ENCODE measurements at regions not wholly inside any gene's neighbourhood (a gene's known extent, or its start where the extent isn't known, plus 50 kb on each side); places are given as distances from the start of the nearest gene placed in this dataset.
"Not testable (repeated sequence)": the region's sequence is repeated elsewhere in the genome, so short reads cannot be mapped to it uniquely, and the experiment has no call there.

DNA sequence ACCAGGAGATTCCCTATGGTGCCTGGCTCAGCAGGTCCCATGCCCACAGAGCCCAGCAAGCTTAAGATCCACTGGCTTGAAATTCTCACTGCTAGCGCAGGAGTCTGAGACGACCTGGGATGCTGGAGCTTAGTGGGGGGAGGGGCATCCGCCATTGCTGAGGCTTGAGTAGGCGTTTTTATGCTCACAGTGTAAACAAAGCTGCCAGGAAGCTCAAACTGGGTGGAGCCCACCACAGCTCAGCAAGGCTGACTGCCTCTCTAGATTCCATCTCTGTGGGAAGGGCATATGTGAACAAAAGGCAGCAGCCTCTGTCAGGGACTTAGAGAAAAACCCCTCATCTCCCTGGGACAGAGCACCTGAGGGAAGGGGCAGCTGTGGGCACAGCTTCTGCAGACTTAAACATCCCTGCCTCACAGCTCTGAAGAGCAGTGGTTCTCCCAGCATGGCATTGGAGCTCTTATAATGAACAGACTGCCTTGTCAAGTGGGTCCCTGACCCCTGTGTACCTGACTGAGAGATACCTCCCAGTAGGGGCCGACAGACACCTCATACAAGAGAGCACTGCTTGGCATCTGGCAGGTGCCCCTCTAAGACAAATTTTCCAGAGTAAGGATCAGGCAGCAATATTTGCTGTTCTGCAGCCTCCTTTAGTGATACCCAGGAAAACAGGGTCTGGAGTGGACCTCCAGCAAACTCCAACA, 231.5 kb upstream of the SETMAR start:
- 42% methylated on average over 5 of the region's 5 CpGs for WGBS
- Histone ChIP-seq H3K27ac (ENCODE audit: low read length) (no peak overlapping the region), H3K27me3 (ENCODE audit: control insufficient read depth, insufficient read depth) (no peaks in the 10 kb centered on the region), H3K4me3 (ENCODE audit: low read length) (no peak overlapping the region), H3K4me1 (ENCODE audit: control insufficient read depth, insufficient read depth, low read length) (no peaks in the 10 kb centered on the region), H3K9me3 (ENCODE audit: control insufficient read depth, low read length) (no peaks in the 10 kb centered on the region)
- DNase-seq = peak in 1 of 3 donors; percentile 31
- ATAC-seq = no peak
- intact Hi-C loops (cut with DNase I) = no loop called here

DNA sequence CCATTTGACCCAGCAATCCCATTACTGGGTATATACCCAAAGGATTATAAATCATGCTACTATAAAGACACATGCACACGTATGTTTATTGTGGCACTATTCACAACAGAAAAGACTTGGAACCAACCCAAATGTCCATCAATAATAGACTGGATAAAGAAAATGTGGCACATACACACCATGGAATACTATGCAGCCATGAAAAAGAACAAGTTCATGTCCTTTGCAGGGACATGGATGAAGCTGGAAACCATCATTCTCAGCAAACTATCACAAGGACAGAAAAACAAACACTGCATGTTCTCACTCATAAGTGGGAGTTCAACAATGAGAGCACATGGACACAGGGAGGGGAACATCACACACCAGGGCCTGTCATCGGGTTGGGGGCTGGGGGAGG, 225.9 kb upstream of the SETMAR start:
- DNase-seq; intact Hi-C loops (cut with DNase I); H3K27me3 ChIP-seq (ENCODE audit: control insufficient read depth, insufficient read depth); H3K9me3 ChIP-seq (ENCODE audit: control insufficient read depth, low read length); H3K4me3 ChIP-seq (ENCODE audit: low read length); ATAC-seq; H3K27ac ChIP-seq (ENCODE audit: low read length); H3K4me1 ChIP-seq (ENCODE audit: control insufficient read depth, insufficient read depth, low read length): not testable (repeated sequence)
- WGBS = 91% methylated on average over 2 of the region's 2 CpGs

DNA sequence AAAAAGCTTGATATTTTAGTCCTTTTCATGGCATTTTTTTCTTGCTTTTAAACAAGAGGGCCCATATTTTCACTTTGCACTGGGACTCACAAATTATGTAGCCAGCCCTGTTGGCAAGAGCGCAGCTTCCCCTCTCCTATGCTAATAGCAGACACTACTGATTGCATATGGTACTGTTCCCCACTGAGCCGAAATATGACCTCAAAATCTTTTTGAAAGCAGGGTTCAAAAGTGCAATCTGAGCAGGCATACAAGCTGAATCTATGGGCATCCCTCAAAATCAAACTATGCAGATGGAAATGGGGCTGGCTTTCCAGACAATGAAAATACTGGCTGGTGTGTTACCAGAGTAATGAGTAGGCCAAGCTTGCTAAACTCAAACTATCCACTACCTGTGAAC, 225.2 kb upstream of the SETMAR start:
- DNase-seq (no peak), ATAC-seq (no peak)
- Histone ChIP-seq H3K9me3 (ENCODE audit: control insufficient read depth, low read length) (no peaks in the 10 kb centered on the region), H3K4me1 (ENCODE audit: control insufficient read depth, insufficient read depth, low read length) (no peaks in the 10 kb centered on the region), H3K27ac (ENCODE audit: low read length) (no peak overlapping the region), H3K27me3 (ENCODE audit: control insufficient read depth, insufficient read depth) (no peaks in the 10 kb centered on the region), H3K4me3 (ENCODE audit: low read length) (no peak overlapping the region)
- WGBS = 81% methylated on average over 2 of the region's 2 CpGs
- intact Hi-C loops (cut with DNase I) = no loop called here

DNA sequence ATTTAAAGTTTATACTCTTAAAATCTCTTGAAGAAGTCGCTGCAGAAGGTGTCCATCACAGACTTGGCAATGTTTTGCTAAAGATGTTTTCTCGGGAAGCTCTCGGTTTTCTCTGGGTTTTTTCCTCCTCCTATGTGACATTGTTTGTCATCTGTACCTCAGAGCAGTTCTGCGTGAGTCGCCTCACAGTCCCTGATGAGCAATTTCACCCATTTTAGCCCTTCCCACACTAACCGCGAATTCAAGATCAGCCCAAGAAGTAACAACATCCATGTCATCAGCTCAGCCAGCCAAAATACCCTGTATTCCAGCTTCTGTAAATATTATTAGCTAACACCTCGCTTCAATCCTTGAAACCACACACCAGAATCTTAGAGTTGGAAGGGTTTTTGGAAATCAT, 224.3 kb upstream of the SETMAR start:
- H3K27me3 ChIP-seq (ENCODE audit: control insufficient read depth, insufficient read depth) = no peaks in the 10 kb centered on the region
- H3K4me3 ChIP-seq (ENCODE audit: low read length) = no peak overlapping the region
- intact Hi-C loops (cut with DNase I) = no loop called here
- 83% methylated on average over 8 of the region's 8 CpGs for WGBS
- no peak overlapping the region for H3K27ac ChIP-seq (ENCODE audit: low read length)
- no peak for ATAC-seq
- H3K4me1 ChIP-seq (ENCODE audit: control insufficient read depth, insufficient read depth, low read length) = no peaks in the 10 kb centered on the region
- no peak for DNase-seq
- no peaks in the 10 kb centered on the region for H3K9me3 ChIP-seq (ENCODE audit: control insufficient read depth, low read length)

DNA sequence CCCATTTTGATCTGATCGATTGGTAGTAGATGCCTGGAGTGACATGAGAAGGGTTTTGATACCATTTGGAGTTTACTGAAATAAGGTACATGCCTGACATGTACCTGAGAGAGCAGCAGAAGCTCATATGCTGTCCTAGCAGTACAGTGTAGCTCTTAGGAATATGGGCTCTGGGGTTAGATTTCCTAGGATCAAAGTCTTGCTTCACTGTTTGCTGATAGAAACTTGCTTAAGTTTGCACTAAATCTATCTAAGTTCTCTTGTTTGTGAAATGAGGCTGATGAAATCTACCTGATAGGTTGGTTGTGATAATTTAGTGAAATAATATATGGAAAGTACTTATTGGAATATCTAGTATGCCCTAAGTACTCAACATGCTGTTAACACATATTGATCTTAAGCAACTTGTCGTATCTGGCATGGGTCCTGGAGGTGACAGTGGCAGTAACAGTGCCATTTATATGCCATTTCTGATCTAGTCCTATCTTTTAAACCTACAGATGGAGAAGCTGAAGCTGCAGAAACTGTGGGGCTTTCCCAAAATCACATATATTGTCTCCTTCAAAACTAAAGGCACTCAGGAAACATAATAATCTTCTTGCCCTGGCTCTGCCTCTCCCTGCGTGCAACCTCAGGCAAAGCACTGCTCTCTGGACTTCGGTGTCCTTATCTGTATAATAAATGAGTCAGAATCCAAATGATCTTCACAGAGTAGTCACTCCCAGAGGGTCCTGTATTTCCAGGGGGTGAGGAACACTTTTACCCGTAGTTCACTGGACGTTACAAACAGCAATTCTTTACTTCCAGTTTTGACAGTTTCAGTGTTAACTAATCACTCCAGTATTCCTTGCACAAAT, 223.6 kb upstream of the SETMAR start:
- WGBS = 59% methylated on average over 6 of the region's 6 CpGs
- no peaks in the 10 kb centered on the region for H3K27me3 ChIP-seq (ENCODE audit: control insufficient read depth, insufficient read depth)
- intact Hi-C loops (cut with DNase I) = no loop called here
- H3K27ac ChIP-seq (ENCODE audit: low read length) = no peak overlapping the region
- H3K4me1 ChIP-seq (ENCODE audit: control insufficient read depth, insufficient read depth, low read length) = no peaks in the 10 kb centered on the region
- H3K9me3 ChIP-seq (ENCODE audit: control insufficient read depth, low read length) = no peaks in the 10 kb centered on the region
- H3K4me3 ChIP-seq (ENCODE audit: low read length) = no peak overlapping the region
- no peak for DNase-seq
- no peak for ATAC-seq

DNA sequence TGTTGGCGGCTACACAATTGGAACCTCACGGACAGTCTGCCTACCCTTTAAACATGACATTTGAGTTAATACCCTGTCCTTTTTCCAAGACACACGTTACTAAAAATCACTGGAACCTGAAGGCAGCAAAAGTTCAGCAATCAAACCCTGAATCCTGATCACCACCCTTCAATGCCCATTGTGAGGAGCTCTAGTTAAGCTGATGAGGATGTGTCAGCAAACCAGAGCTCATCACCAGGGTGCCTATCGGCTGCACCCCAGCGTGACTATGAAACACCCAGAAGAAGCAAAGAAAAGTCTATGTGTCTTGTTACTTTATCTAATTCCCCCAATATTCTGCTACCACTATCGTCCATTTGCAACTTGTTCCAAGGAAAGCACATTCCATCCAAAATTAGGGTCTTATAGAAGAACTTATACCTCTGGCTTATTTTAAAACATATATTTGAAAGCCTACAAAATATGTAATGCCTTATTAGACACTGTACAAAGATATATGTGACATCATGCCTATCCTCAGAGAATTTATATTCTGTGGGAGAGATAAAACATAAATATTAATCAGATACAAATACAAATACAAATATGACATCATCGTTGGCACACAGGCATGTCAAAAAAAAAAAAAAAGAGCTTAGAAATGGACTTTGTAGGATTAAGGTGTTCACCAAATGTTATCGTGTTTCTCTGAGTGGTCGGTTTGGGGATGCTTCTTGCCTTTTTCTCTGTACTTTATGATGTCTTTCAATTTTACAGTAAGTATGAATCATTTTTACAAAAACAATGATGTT, 219.7 kb upstream of the SETMAR start:
- Histone ChIP-seq H3K4me1 (ENCODE audit: control insufficient read depth, insufficient read depth, low read length) (no peaks in the 10 kb centered on the region), H3K27me3 (ENCODE audit: control insufficient read depth, insufficient read depth) (no peaks in the 10 kb centered on the region), H3K9me3 (ENCODE audit: control insufficient read depth, low read length) (no peaks in the 10 kb centered on the region), H3K4me3 (ENCODE audit: low read length) (no peak overlapping the region), H3K27ac (ENCODE audit: low read length) (no peak overlapping the region)
- ATAC-seq = no peak
- WGBS = 72% methylated on average over 9 of the region's 9 CpGs
- no peak for DNase-seq
- intact Hi-C loops (cut with DNase I) = no loop called here

DNA sequence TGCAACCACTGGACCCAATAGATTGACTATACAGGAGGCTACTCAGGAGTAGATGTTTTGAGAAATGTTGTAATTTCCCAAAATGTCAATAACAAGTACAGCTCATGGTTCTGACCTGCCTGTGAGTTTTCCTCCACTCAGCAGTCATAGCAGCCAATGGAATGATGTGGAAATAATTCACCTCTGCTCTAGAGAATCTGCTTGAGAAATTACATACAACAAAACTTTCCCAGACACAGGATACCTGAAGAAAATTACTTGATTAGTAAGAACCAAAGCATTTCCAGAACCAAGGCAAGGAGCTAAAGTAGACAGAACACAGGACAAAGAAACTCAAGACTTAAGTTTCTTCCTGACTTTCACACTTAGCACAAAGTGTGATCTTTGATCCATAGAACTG, 218.9 kb upstream of the SETMAR start:
- Histone ChIP-seq H3K9me3 (ENCODE audit: control insufficient read depth, low read length) (no peaks in the 10 kb centered on the region), H3K27me3 (ENCODE audit: control insufficient read depth, insufficient read depth) (no peaks in the 10 kb centered on the region), H3K4me3 (ENCODE audit: low read length) (no peak overlapping the region), H3K4me1 (ENCODE audit: control insufficient read depth, insufficient read depth, low read length) (no peaks in the 10 kb centered on the region), H3K27ac (ENCODE audit: low read length) (no peak overlapping the region)
- intact Hi-C loops (cut with DNase I) = no loop called here
- no peak for DNase-seq
- ATAC-seq = no peak

DNA sequence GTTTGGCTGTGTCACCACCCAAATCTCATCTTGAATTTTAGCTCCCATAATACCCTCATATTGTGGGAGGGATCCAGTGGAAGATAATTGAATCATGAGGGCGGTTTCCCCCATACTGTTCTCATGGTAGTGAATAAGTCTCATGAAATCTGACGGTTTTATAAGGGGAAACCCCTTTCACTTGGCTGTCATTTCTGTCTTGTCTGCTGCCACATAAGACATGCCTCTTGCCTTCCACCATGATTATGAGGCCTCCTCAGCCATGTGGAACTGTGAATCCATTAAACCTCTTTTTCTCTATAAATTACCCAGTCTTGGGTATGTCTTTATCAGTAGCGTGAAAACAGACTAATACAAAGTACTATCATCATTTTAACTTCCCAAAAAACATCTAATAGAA, 216.5 kb upstream of the SETMAR start:
- WGBS = 85% methylated on average over 3 of the region's 3 CpGs
- H3K4me3 ChIP-seq (ENCODE audit: low read length); H3K4me1 ChIP-seq (ENCODE audit: control insufficient read depth, insufficient read depth, low read length); intact Hi-C loops (cut with DNase I); DNase-seq; ATAC-seq; H3K27ac ChIP-seq (ENCODE audit: low read length); H3K27me3 ChIP-seq (ENCODE audit: control insufficient read depth, insufficient read depth); H3K9me3 ChIP-seq (ENCODE audit: control insufficient read depth, low read length): not testable (repeated sequence)

DNA sequence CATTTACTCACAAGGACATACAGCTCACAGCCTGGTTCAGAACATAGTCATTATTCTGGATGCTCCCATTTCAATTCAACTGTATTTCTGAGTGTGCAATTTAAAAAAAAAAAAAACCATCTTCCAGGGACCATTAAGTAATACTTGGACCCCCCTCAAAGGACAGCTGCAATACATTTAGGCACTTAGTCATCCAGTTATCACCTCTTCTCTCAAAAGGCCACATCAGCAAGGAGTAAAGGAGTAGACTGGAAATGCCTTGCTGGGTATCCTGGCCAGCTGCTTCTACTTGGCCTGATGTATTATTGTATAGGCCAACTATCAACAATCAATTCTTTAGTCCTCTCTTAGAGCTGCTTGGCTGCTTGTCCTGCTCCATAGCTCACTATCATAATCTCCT, 211.4 kb upstream of the SETMAR start:
- no peak for DNase-seq
- intact Hi-C loops (cut with DNase I) = no loop called here
- no peak overlapping the region for H3K4me3 ChIP-seq (ENCODE audit: low read length)
- no peaks in the 10 kb centered on the region for H3K4me1 ChIP-seq (ENCODE audit: control insufficient read depth, insufficient read depth, low read length)
- H3K27ac ChIP-seq (ENCODE audit: low read length) = no peak overlapping the region
- H3K9me3 ChIP-seq (ENCODE audit: control insufficient read depth, low read length) = no peaks in the 10 kb centered on the region
- no peaks in the 10 kb centered on the region for H3K27me3 ChIP-seq (ENCODE audit: control insufficient read depth, insufficient read depth)
- no peak for ATAC-seq

DNA sequence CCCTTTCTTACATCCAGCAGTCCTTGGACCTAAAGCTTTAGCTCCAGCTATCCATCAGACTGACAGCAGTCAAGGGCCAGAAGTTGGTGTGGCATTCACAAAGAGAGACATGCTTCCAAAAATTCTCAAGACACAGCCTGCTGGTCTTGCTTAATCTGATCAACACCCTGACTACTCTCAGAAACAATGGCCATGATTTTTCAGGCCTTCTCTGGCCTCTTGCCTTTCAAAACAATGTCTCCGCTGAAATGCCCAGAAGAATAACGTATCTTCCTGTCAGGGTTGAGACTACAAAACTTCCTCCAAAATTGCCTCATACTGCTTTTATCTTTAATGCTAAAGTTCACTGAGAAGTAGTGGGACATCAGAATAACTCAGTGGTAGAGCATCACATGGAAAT, 205.4 kb upstream of the SETMAR start:
- ATAC-seq (peak; percentile 38 to 93), DNase-seq (no peak)
- no peak overlapping the region for H3K27ac ChIP-seq (ENCODE audit: low read length)
- H3K4me1 ChIP-seq (ENCODE audit: control insufficient read depth, insufficient read depth, low read length) = no peaks in the 10 kb centered on the region
- H3K4me3 ChIP-seq (ENCODE audit: low read length) = no peak overlapping the region
- H3K27me3 ChIP-seq (ENCODE audit: control insufficient read depth, insufficient read depth) = no peaks in the 10 kb centered on the region
- H3K9me3 ChIP-seq (ENCODE audit: control insufficient read depth, low read length) = no peaks in the 10 kb centered on the region
- 45% methylated on average over 2 of the region's 2 CpGs for WGBS
- intact Hi-C loops (cut with DNase I) = no loop called here

DNA sequence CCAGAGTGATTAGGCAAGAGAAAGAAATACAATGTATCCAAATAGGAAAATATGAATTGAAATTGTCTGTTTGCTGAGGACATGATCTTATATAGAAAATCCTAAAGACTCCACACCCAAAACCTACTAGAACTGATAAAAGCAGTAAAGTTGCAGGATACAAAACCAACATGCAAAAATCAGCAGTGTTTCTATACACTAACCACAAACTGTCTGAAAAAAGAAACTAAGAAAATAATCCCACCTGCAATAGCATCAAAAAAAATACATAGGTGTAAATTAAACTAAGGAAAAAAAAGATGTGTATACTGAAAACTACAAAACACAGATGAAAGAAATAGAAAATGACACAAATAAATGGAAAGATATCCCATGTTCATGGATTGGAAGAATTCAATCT, 203.6 kb upstream of the SETMAR start:
- ATAC-seq (no peak), DNase-seq (no peak)
- intact Hi-C loops (cut with DNase I) = no loop called here
- no peak overlapping the region for H3K4me3 ChIP-seq (ENCODE audit: low read length)
- H3K9me3 ChIP-seq (ENCODE audit: control insufficient read depth, low read length) = no peaks in the 10 kb centered on the region
- no peaks in the 10 kb centered on the region for H3K4me1 ChIP-seq (ENCODE audit: control insufficient read depth, insufficient read depth, low read length)
- H3K27me3 ChIP-seq (ENCODE audit: control insufficient read depth, insufficient read depth) = no peaks in the 10 kb centered on the region
- H3K27ac ChIP-seq (ENCODE audit: low read length) = no peak overlapping the region
